Esophagus (tissue), 2 donors: ENCODE measurements at regions not wholly inside any gene's neighbourhood (a gene's known extent, or its start where the extent isn't known, plus 50 kb on each side); places are given as distances from the start of the nearest gene placed in this dataset.

Experiments used
- H3K27ac ChIP-seq, 2 donors: one replicate each; pipeline ENCODE4 v1.5.1; 2013; ENCODE audit warnings: low read depth in 2 of 2, mild to moderate bottlenecking in 2 of 2, inconsistent platforms in 1 of 2, low read length in 1 of 2, moderate library complexity in 1 of 2
- H3K27me3 ChIP-seq, 2 donors: one replicate each; pipeline ENCODE4 v1.6.1; 2013; ENCODE audit warnings: low read length in 2 of 2, control low read depth in 1 of 2, mild to moderate bottlenecking in 1 of 2; ENCODE audit not compliant: insufficient read depth in 2 of 2, control insufficient read depth in 1 of 2
- H3K36me3 ChIP-seq, 2 donors: one replicate each; pipeline ENCODE4 v1.6.1; 2013; ENCODE audit warnings: low read length in 1 of 2; ENCODE audit not compliant: control insufficient read depth in 2 of 2, insufficient read depth in 2 of 2
- H3K4me1 ChIP-seq, 2 donors: one replicate each; pipeline ENCODE4 v1.6.1; 2013; ENCODE audit warnings: low read length in 1 of 2; ENCODE audit not compliant: control insufficient read depth in 2 of 2, insufficient read depth in 2 of 2
- H3K4me3 ChIP-seq, 2 donors: one replicate each; pipeline ENCODE4 v1.5.1; 2013; ENCODE audit warnings: low read length in 2 of 2, mild to moderate bottlenecking in 2 of 2, low read depth in 1 of 2, moderate library complexity in 1 of 2
- H3K9me3 ChIP-seq, 2 donors: one replicate each; pipeline ENCODE4 v1.6.1; 2013; ENCODE audit warnings: mild to moderate bottlenecking in 2 of 2, low read depth in 1 of 2, low read length in 1 of 2, moderate library complexity in 1 of 2; ENCODE audit not compliant: control insufficient read depth in 2 of 2, insufficient read depth in 1 of 2
- WGBS, 2 donors: extraction: QIAGEN DNeasy Blood & Tissue Kit; methylation state at CpG; one replicate each; pipeline ENCODE4 v1.1.7; 2013; 5-methylcytosine and 5-hydroxymethylcytosine counted together
- donor health status: healthy with polysubstance abuse.
- donor health status: Bipolar disorder and iron deficiency.

DNA sequence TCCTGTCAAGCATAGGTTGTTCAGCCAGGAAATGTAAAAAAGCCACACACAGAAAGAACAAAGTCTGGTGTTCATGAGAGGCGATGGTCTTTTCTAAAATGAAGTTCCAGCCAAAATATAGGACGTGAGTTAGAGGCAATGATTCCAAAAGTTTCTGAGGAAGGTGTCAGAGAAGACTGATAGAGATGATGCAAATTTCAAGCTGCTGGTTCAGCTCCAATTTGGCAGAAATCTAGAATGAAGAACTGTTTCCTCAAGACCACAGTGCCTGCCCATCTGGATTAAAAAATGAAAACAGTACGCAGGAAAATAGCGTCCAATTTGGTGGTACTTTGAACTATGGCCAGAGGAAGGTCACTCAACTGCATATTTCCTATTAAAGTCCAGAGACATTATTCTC is 672.9 kb downstream of the SQOR start:
- H3K4me3 ChIP-seq = no peak overlapping the region
- WGBS, 2 donors = 42 to 48% methylated on average over 4 of the region's 4 CpGs

DNA sequence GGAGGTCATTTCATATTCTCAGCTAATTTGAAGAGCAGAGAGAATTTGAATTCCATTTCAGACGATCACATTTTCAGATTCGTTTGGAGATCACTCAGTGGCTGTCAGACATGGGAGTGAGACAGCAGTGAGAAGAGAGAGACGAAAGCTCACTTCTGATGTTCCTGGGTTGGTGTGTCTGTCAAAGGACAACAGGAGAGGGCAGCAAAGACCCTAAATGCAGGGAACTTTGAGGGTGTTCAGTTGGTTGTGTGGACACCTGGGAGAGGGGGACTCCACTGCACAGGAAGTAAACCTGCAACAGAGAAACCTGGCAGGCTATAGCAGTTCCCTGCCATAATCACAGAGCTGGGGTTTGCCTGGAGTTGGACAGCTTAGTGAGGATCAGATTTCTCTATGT is 675.1 kb downstream of the SQOR start:
- 68 to 77% methylated on average over 3 of the region's 3 CpGs for WGBS, 2 donors
- Histone ChIP-seq H3K4me1 (no peaks in the 10 kb centered on the region), H3K36me3 (no peaks in the 10 kb centered on the region)

More for the DNA sequence above, 672.9 kb downstream of the SQOR start:
- Histone ChIP-seq H3K27ac (no peak overlapping the region), H3K27me3 (no peaks in the 10 kb centered on the region), H3K4me1 (no peaks in the 10 kb centered on the region), H3K36me3 (no peaks in the 10 kb centered on the region), H3K9me3 (no peaks in the 10 kb centered on the region)

GRCh38 chr15:46312133-46312740 is 677.4 kb downstream of the SQOR start:
- H3K27ac ChIP-seq = no peak overlapping the region
- H3K4me3 ChIP-seq = no peak overlapping the region
- no peaks in the 10 kb centered on the region for H3K9me3 ChIP-seq
- 16 to 24% methylated on average over 2 of the region's 2 CpGs for WGBS, 2 donors
- H3K4me1 ChIP-seq = no peaks in the 10 kb centered on the region
- H3K27me3 ChIP-seq = no peaks in the 10 kb centered on the region
- H3K36me3 ChIP-seq = no peaks in the 10 kb centered on the region

More for the DNA sequence above, 675.1 kb downstream of the SQOR start:
- Histone ChIP-seq H3K9me3 (no peaks in the 10 kb centered on the region), H3K27ac (no peak overlapping the region), H3K27me3 (no peaks in the 10 kb centered on the region), H3K4me3 (no peak overlapping the region)

DNA sequence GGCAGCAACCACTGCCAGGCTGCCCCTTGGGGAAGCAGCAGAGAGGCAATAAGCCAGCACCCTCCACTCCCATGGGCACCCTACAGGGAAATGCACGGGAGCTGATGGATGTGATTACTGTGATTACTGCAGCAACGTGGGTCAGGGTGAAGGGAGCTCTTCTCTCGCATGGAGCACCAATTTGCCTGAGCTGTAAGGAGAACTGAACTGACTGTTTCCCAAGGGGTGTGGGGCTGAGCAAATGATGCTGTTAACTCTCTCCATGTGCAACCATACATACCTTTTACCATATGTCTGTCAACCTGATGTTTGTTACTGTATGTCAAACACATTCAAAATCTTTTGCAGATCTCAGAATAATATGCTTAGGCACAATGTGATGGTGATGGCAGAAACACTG is 680.6 kb downstream of the SQOR start:
- Histone ChIP-seq H3K27ac (no peak overlapping the region), H3K9me3 (no peaks in the 10 kb centered on the region), H3K4me1 (no peaks in the 10 kb centered on the region), H3K36me3 (no peaks in the 10 kb centered on the region), H3K27me3 (no peaks in the 10 kb centered on the region), H3K4me3 (no peak overlapping the region)
- WGBS, 2 donors = 35 to 39% methylated on average over 3 of the region's 3 CpGs

DNA sequence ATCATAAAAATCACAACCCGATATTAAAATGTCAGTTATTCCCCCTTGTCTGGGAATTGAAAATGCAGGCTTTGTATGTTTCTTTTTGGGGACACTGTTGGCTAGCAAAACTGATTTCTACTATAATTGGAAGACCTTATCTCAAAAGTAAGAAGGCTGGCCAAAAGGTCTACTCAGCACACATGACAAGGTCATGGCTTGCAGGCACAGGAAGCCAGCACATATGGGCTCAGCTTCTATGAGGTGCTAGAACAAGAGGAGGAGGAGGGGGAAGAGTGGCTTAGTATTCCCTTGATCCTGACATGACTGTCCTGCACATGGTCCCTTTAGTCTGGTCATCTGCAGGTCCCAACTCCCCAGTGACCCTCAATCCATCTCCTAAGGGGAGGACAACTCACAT is 681.2 kb downstream of the SQOR start:
- WGBS, 2 donors = 72 to 74% methylated on average over 1 of the region's 1 CpG
- Histone ChIP-seq H3K36me3 (no peaks in the 10 kb centered on the region), H3K27ac (no peak overlapping the region), H3K4me3 (no peak overlapping the region), H3K9me3 (no peaks in the 10 kb centered on the region), H3K4me1 (no peaks in the 10 kb centered on the region), H3K27me3 (no peaks in the 10 kb centered on the region)

DNA sequence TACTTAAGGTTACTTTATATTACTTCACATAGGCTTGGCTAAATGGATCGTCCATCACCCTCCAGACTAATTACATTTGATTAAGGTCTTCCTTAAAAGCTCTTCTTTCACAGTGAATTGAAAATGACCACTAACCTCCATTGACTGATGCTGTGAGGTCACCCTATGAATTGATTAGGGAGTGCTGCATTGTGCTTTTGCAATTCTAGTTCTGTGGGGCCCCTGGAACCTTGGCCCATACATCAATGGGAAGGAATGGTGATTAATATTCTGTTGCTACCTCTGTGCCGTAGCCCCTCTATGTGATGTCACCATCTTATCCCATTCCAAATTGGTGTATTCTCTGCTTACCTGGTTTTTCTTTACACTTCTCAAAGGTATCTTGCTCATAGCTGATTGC is 682.2 kb downstream of the SQOR start:
- no peaks in the 10 kb centered on the region for H3K9me3 ChIP-seq
- 86 to 89% methylated on average over 2 of the region's 2 CpGs for WGBS, 2 donors
- H3K27ac ChIP-seq = no peak overlapping the region
- no peaks in the 10 kb centered on the region for H3K4me1 ChIP-seq
- no peaks in the 10 kb centered on the region for H3K27me3 ChIP-seq
- H3K36me3 ChIP-seq = no peaks in the 10 kb centered on the region
- H3K4me3 ChIP-seq = no peak overlapping the region

DNA sequence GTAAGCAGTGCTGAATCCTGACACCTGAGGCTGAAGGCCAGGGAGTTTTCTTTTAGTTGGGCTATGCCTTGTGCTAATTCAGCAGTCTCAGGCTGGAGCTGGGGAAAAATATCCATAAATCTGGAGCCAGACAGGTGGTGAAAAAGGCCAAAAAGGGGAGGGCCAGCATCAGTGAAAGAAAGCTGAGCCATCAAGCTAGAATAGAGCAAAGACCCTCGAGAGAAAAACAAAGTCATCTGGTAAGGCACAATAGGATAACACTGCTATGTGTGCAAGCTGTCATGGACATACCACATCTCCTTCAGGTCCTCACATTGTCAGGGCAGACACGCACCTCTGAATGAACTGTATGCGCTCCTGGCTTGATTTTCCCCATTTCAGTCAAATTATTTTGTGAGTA is 687.9 kb downstream of the SQOR start:
- WGBS, 2 donors = 76 to 79% methylated on average over 3 of the region's 3 CpGs
- Histone ChIP-seq H3K27me3 (no peaks in the 10 kb centered on the region), H3K4me1 (no peaks in the 10 kb centered on the region), H3K27ac (no peak overlapping the region), H3K4me3 (no peak overlapping the region), H3K9me3 (no peaks in the 10 kb centered on the region), H3K36me3 (no peaks in the 10 kb centered on the region)

GRCh38 chr15:46326173-46326572 is 691.3 kb downstream of the SQOR start:
- H3K27ac ChIP-seq = no peak overlapping the region
- H3K27me3 ChIP-seq = no peaks in the 10 kb centered on the region
- H3K36me3 ChIP-seq = no peaks in the 10 kb centered on the region
- no peaks in the 10 kb centered on the region for H3K4me1 ChIP-seq
- H3K4me3 ChIP-seq = no peak overlapping the region
- H3K9me3 ChIP-seq = no peaks in the 10 kb centered on the region

DNA sequence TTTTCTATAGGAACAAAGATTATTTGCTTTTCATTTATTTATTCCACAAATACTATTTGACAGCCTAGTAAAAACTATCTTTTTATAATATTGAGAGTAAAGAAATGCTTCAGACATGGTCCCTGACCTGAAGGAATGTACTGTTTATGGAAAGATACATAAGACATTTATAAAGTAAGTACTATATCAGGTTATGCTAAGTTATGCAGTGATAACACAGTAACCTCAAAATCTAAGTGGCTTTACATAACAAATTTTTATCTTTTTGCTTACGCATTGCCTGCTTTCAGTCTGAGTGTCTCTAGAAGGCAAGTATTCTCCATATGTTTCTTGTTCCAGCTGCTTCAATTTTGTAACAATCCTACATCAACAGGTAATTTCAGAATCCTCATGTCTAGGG is 694.0 kb downstream of the SQOR start:
- Histone ChIP-seq H3K27ac (no peak overlapping the region), H3K4me1 (no peaks in the 10 kb centered on the region), H3K4me3 (no peak overlapping the region), H3K9me3 (no peaks in the 10 kb centered on the region), H3K27me3 (no peaks in the 10 kb centered on the region), H3K36me3 (no peaks in the 10 kb centered on the region)
- 76 to 83% methylated on average over 1 of the region's 1 CpG for WGBS, 2 donors

DNA sequence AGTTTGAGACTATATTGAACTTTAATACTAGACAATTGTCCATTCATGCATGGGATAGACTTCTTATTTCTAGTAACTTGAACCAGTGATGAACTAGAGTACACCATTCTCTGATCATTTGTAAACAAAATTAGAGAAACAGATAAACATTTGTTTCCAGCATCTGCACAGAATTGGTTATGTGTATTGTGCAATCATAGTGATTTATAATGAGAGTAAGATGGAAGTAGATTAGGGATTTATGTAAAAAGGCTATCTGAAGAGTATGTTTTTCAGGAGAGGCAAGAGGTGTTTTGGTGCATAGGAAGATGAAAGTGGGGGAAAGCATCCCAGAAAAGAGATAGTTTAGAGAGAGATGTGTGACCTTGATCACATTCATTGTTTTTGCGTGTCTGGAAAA is 695.0 kb downstream of the SQOR start:
- WGBS, 2 donors = 78 to 87% methylated on average over 1 of the region's 1 CpG
- no peak overlapping the region for H3K4me3 ChIP-seq
- H3K27ac ChIP-seq = no peak overlapping the region
- no peaks in the 10 kb centered on the region for H3K36me3 ChIP-seq
- no peaks in the 10 kb centered on the region for H3K9me3 ChIP-seq
- H3K4me1 ChIP-seq = no peaks in the 10 kb centered on the region
- H3K27me3 ChIP-seq = no peaks in the 10 kb centered on the region
